GM23338 (cell line): ENCODE measurements at regions not wholly inside any gene's neighbourhood (a gene's known extent, or its start where the extent isn't known, plus 50 kb on each side); places are given as distances from the start of the nearest gene placed in this dataset.

Source experiments
- ATAC-seq: fragments of 200-7000 bp; cut with Tn5 transposase; 3 replicates; pipeline ENCODE4 v1.9.1; 2020
- DNase-seq: peaks from one replicate; pipeline ENCODE4 v3.0.0-alpha.2; 2015; ENCODE audit warnings: low spot score
- H2AFZ ChIP-seq: fragments of 200-600 bp; sonication (generic); 2 replicates; pipeline ENCODE4 v1.8.0; 2016; ENCODE audit warnings: antibody characterized with exemption, mild to moderate bottlenecking, moderate library complexity
- H3F3A ChIP-seq: fragments of 200-600 bp; sonication (generic); replicated peaks from 2 replicates; pipeline ENCODE4 v1.8.0; 2017; ENCODE audit warnings: antibody characterized with exemption, mixed run types, low read depth
- H3K27ac ChIP-seq: fragments of 200-600 bp; sonication (generic); 2 replicates; pipeline ENCODE4 v1.6.1; 2016; ENCODE audit warnings: low read depth
- H3K27me3 ChIP-seq: fragments of 200-600 bp; sonication (generic); 2 replicates; pipeline ENCODE4 v1.8.0; 2016; ENCODE audit warnings: mild to moderate bottlenecking, mixed run types, moderate library complexity; ENCODE audit not compliant: insufficient read depth
- H3K36me3 ChIP-seq: fragments of 200-600 bp; sonication (generic); 2 replicates; pipeline ENCODE4 v1.8.0; 2016; ENCODE audit warnings: mild to moderate bottlenecking; ENCODE audit not compliant: insufficient read depth
- H3K4me1 ChIP-seq: fragments of 200-600 bp; sonication (generic); 2 replicates; pipeline ENCODE4 v1.8.0; 2016; ENCODE audit warnings: mild to moderate bottlenecking, moderate library complexity; ENCODE audit not compliant: insufficient read depth
- H3K4me2 ChIP-seq: fragments of 200-600 bp; sonication (generic); 2 replicates; pipeline ENCODE4 v1.7.1; 2017; ENCODE audit warnings: mixed run types
- H3K4me3 ChIP-seq: fragments of 200-600 bp; sonication (generic); 2 replicates; pipeline ENCODE4 v1.6.1; 2016; ENCODE audit warnings: mixed run types
- H3K79me2 ChIP-seq: fragments of 200-600 bp; sonication (generic); replicated peaks from 2 replicates; pipeline ENCODE4 v1.8.0; 2017; ENCODE audit warnings: mild to moderate bottlenecking; ENCODE audit not compliant: insufficient read depth
- H3K9me2 ChIP-seq: fragments of 200-600 bp; sonication (generic); 2 replicates; pipeline ENCODE4 v1.8.0; 2017; ENCODE audit not compliant: insufficient read depth
- H4K20me1 ChIP-seq: fragments of 200-600 bp; sonication (generic); replicated peaks from 2 replicates; pipeline ENCODE4 v1.8.0; 2017; ENCODE audit warnings: mild to moderate bottlenecking; ENCODE audit not compliant: insufficient read depth
- H3K27ac Mint-ChIP-seq: 2 replicates; pipeline ENCODE4 v1.8.0; 2020; ENCODE audit warnings: inconsistent platforms, mild to moderate bottlenecking, moderate library complexity, mixed read lengths
- H3K27me3 Mint-ChIP-seq: 3 replicates; pipeline ENCODE4 v1.8.0; 2022; ENCODE audit warnings: low read depth, mild to moderate bottlenecking, moderate library complexity, mixed read lengths, inconsistent platforms; ENCODE audit not compliant: insufficient read depth, poor library complexity
- H3K36me3 Mint-ChIP-seq: 3 replicates; pipeline ENCODE4 v1.8.0; 2021; ENCODE audit warnings: low read depth, mild to moderate bottlenecking, inconsistent platforms, moderate library complexity, mixed read lengths
- H3K4me1 Mint-ChIP-seq: 3 replicates; pipeline ENCODE4 v1.8.0; 2020; ENCODE audit warnings: mild to moderate bottlenecking, inconsistent platforms, mixed read lengths
- H3K4me3 Mint-ChIP-seq: 3 replicates; pipeline ENCODE4 v1.8.0; 2021; ENCODE audit warnings: moderate library complexity, mild to moderate bottlenecking, inconsistent platforms, mixed read lengths
- H3K9me3 Mint-ChIP-seq: 3 replicates; pipeline ENCODE4 v1.8.0; 2020; ENCODE audit warnings: moderate library complexity, mild to moderate bottlenecking, inconsistent platforms, mixed read lengths
- CREB1 ChIP-seq: fragments of 250-450 bp; sonication (Bioruptor Pico); IDR thresholded peaks from 2 replicates; pipeline ENCODE4 v1.5.0; 2020; ENCODE audit warnings: low read depth, mild to moderate bottlenecking, moderate library complexity
- CTCF ChIP-seq, 2 experiments: fragments of 200-600 bp in 1 of 2; sonication (generic) in 1 of 2; conservative IDR thresholded peaks; 2 replicates each; pipeline versions ENCODE4 v1.5.1 to v1.6.1; 2016 to 2017; ENCODE audit warnings: antibody characterized with exemption in 2 of 2, low read depth in 2 of 2, mild to moderate bottlenecking in 2 of 2, moderate library complexity in 1 of 2
- EZH2 ChIP-seq: fragments of 200-600 bp; sonication (generic); IDR thresholded peaks from one replicate; pipeline ENCODE4 v1.8.0; 2017; ENCODE audit warnings: antibody characterized with exemption, mild to moderate bottlenecking, low read depth; ENCODE audit not compliant: unreplicated experiment
- EZH2phosphoT487 ChIP-seq: fragments of 200-600 bp; sonication (generic); IDR thresholded peaks from one replicate; pipeline ENCODE4 v1.8.1; 2018; ENCODE audit warnings: antibody characterized with exemption; ENCODE audit not compliant: unreplicated experiment
- JUNB ChIP-seq: IDR thresholded peaks from one replicate; pipeline ENCODE4 v1.6.1; 2016; ENCODE audit warnings: antibody characterized with exemption; ENCODE audit not compliant: unreplicated experiment
- NANOG ChIP-seq: IDR thresholded peaks from 2 replicates; pipeline ENCODE4 v1.6.1; 2016; ENCODE audit warnings: antibody characterized with exemption, borderline replicate concordance
- REST ChIP-seq: IDR thresholded peaks from one replicate; pipeline ENCODE4 v1.6.1; 2018; ENCODE audit warnings: antibody characterized with exemption; ENCODE audit not compliant: unreplicated experiment
- STAT1 ChIP-seq: IDR thresholded peaks from one replicate; pipeline ENCODE4 v1.6.1; 2016; ENCODE audit warnings: antibody characterized with exemption; ENCODE audit not compliant: unreplicated experiment
- ZNF114 ChIP-seq: fragments of 250-450 bp; sonication (Bioruptor Pico); IDR thresholded peaks from 2 replicates; pipeline ENCODE4 v1.5.0; 2020; ENCODE audit warnings: mild to moderate bottlenecking, moderate library complexity
- ZNF331 ChIP-seq: fragments of 250-450 bp; sonication (Bioruptor Pico); IDR thresholded peaks from 2 replicates; pipeline ENCODE4 v1.5.0; 2020; ENCODE audit warnings: low read depth, mild to moderate bottlenecking, moderate library complexity
- ZNF462 ChIP-seq: fragments of 250-450 bp; sonication (Bioruptor Pico); IDR thresholded peaks from 2 replicates; pipeline ENCODE4 v1.5.0; 2020; ENCODE audit warnings: mild to moderate bottlenecking, moderate library complexity

GRCh38 chrX:39903937-39904336 is 193.8 kb downstream of the BCOR start:
- no peak for ATAC-seq
- H3K36me3 Mint-ChIP-seq: no peaks in the 10 kb centered on the region
- TF ChIP-seq ZNF331 (CRISPR knock-in tag): no peak
- TF ChIP-seq JUNB: no peak
- TF ChIP-seq CREB1 (CRISPR knock-in tag): no peak
- no peak for TF ChIP-seq NANOG
- no peak for TF ChIP-seq REST
- TF ChIP-seq ZNF462 (CRISPR knock-in tag): no peak
- no peak for TF ChIP-seq EZH2
- TF ChIP-seq EZH2phosphoT487: no peak
- TF ChIP-seq CTCF (conservative IDR thresholded peaks at IDR 0.05; ENCODE audit: low read depth in 2 of 2): no peak
- TF ChIP-seq STAT1: no peak
- TF ChIP-seq ZNF114: no peak
- no peak overlapping the region for H3K27ac Mint-ChIP-seq
- Histone ChIP-seq H3K36me3 (no peaks in the 10 kb centered on the region), H3K4me1 (no peaks in the 10 kb centered on the region), H4K20me1 (no peaks in the 10 kb centered on the region), H2AFZ (no peak overlapping the region), H3K4me2 (no peak overlapping the region), H3K27me3 (no peaks in the 10 kb centered on the region), H3K79me2 (no peaks in the 10 kb centered on the region), H3K27ac (no peak overlapping the region), H3F3A (no peaks in the 10 kb centered on the region), H3K4me3 (no peak overlapping the region), H3K9me2 (no peaks in the 10 kb centered on the region)
- DNase-seq: no peak
- peaks cover 20% of the 10 kb centered on the region for H3K4me1 Mint-ChIP-seq
- peaks cover 10% of the 10 kb centered on the region for H3K27me3 Mint-ChIP-seq
- no peak overlapping the region for H3K4me3 Mint-ChIP-seq
- H3K9me3 Mint-ChIP-seq: no peaks in the 10 kb centered on the region
